GM18951 (cell line): ENCODE measurements at regions not wholly inside any gene's neighbourhood (a gene's known extent, or its start where the extent isn't known, plus 50 kb on each side); places are given as distances from the start of the nearest gene placed in this dataset.

Experiments
- POLR2A ChIP-seq: IDR thresholded peaks from 4 replicates; pipeline ENCODE4 v1.6.1; 2011; ENCODE audit warnings: mild to moderate bottlenecking; ENCODE audit not compliant: insufficient read length, insufficient read depth; ENCODE audit errors: extremely low read depth
- in situ Hi-C: fragments of 300-500 bp; cut with MboI; formaldehyde crosslinking; loops from one replicate; pipeline ENCODE4 v1.12.0; 2022; ENCODE audit warnings: low sequenced_read_pairs, mixed read lengths, inconsistent platforms; ENCODE audit not compliant: unreplicated experiment

DNA sequence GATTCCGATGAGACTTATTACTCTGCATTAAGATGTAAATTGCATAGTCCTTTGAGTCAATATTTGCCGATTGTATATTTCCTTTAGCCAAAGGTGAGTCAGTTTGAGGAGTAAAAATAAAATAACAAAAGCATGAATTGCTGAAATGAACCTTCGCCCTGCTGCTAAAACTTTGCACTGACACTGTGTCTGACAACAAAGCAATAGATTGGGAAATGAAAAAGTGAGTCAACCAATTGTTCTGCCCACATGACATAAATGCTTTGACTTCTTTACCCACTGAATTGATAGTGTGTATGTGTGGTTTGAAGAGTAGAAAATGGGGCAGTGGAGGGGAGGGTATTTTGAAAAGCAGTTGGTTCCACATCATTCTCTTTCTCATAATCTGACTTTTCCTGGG is 88.4 kb upstream of the AFF2 start:
- no peak for TF ChIP-seq POLR2A
- in situ Hi-C loops = no loop called here

- in situ Hi-C loops = no loop called here
- TF ChIP-seq POLR2A = no peak
Measured at GRCh38 chrX:148416142-148416541, 84.3 kb upstream of the AFF2 start.

DNA sequence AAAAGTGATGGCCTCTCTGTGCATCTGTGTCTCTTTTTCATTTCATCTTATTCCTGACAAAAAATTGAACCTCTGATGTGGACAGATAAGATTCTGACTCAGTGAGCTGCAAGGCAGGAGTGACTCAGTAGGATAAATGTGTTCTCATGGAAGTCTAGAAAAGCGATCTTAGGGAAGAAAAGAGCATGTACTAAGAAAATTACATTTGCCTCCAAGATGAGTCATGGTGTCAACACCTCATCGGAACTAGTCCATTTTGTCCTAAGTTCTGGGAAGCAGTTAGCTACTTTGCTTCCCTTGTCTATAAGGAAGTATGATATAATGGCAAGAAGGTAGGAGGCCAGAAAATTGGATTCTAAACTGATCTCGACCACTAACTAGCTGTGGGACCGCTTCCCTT is 83.5 kb upstream of the AFF2 start:
- in situ Hi-C loops = no loop called here

DNA sequence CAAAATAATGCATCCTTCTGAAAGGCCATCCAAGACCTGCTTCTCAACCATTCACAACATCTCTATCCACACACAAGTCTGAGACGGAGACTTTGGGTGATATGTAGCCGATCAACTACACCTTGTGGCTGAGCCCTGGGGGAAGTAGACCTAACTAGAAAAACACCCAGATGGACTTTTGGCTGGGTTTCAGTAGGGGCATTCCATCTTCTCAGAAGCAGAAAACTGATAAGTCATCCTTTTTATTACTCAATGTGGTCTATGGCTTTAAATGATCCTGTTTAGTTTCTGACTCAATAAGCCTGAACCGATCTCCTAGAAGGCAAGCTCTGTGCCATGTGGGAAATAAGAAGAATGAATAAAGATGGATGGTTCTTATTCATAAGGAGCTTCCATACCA is 82.5 kb upstream of the AFF2 start:
- in situ Hi-C loops = no loop called here

More for the DNA sequence above, 83.5 kb upstream of the AFF2 start:
- no peak for TF ChIP-seq POLR2A

GRCh38 chrX:148422526-148422925 is 77.9 kb upstream of the AFF2 start:
- TF ChIP-seq POLR2A = no peak
- in situ Hi-C loops = no loop called here

More for the DNA sequence above, 82.5 kb upstream of the AFF2 start:
- no peak for TF ChIP-seq POLR2A

DNA sequence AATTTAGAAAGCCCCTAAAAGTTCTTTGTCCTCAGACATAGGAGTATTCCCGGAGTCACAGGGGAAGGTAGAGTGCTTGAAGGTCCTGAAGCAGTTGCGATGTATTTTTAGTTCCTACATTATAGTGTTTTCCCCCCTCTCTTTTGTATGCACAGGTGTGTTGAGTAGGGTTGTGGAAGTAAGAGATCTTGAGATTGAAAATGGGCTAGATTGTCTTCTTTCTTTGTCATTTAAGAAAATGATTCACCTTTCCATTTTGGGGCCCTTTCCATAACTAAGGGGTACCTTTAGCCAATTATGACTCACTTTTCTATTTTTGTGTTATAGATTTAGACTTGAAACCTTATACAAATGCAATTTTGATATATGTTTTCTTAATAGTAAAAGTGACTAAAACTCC is 75.8 kb upstream of the AFF2 start:
- in situ Hi-C loops = no loop called here
- no peak for TF ChIP-seq POLR2A

DNA sequence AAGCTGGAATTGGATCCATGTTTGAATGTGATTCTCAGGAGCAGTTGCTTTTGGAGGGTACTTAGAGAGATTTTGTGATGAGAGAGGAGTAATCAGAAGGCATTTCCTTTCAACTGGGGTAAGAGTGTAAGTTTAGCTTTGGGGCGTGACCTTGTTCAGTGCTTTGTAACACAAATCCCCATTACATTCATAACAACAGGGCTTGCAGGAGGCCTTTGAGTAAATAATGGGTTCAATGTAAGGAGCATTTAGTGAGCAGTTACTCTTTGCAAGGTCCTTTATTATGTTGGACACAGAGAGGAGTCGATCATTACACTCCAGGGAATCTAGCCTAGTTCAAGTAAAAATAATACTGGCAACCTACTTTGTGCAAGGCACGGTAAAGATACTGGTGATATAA is 74.0 kb upstream of the AFF2 start:
- no peak for TF ChIP-seq POLR2A
- in situ Hi-C loops = no loop called here

DNA sequence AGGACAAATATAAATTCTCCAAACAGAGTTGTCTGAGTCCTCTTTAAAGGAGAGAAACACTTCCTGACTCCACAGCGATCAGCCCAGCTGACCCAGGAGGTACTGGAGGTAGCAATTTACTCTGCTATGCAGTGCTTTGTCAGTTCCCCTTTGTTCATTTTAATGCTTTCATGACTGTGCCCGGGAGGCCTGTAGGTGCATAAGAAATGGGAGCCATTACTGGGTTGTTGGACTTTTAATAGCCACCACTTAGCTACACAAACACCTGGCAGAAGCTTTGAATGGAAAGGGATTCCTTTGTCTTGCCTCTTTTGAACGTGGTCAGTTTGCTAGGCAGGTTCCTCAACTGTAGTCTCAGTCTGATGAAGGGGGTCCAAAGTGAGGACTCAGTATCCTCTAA is 59.0 kb upstream of the AFF2 start:
- in situ Hi-C loops = no loop called here
- no peak for TF ChIP-seq POLR2A

- no peak for TF ChIP-seq POLR2A
- in situ Hi-C loops = no loop called here
Measured at GRCh38 chrX:148443216-148443615, 57.2 kb upstream of the AFF2 start.

DNA sequence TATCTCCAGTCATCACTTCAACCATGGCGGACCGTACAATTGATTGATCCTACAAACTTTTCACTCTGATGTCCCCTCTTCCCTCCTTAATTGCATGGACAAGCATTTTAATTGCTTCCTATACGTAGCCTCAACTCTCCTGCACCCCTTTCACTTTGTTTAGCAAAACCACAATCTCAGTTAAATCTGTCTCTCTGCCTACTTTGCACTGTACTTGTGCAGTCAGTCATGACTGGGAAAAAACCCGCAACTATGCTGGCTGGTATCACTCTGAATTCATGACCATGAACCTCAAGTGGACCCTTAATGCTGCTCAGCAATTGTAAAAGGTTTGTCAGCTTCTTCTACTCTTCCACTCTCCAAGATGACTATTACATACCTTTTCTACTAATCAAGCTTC is 51.7 kb upstream of the AFF2 start:
- no peak for TF ChIP-seq POLR2A
- in situ Hi-C loops = no loop called here
